Liver (tissue), 3 donors: ENCODE measurements at regions not wholly inside any gene's neighbourhood (a gene's known extent, or its start where the extent isn't known, plus 50 kb on each side); places are given as distances from the start of the nearest gene placed in this dataset.

ENCODE experiments used
- SP1 ChIP-seq: IDR thresholded peaks from 2 replicates; pipeline ENCODE4 v1.6.1; 2018; ENCODE audit warnings: antibody characterized with exemption, mild to moderate bottlenecking
- TF ChIP-seq, protein P1 (sequence below): fragments of 150-350 bp; IDR thresholded peaks from 2 replicates; pipeline ENCODE4 v1.5.1; 2017; ENCODE audit warnings: improper control_type of control experiment, low read depth, low read length; ENCODE audit not compliant: missing input control
- donor health status: healthy.
- donor health status: healthy.

DNA sequence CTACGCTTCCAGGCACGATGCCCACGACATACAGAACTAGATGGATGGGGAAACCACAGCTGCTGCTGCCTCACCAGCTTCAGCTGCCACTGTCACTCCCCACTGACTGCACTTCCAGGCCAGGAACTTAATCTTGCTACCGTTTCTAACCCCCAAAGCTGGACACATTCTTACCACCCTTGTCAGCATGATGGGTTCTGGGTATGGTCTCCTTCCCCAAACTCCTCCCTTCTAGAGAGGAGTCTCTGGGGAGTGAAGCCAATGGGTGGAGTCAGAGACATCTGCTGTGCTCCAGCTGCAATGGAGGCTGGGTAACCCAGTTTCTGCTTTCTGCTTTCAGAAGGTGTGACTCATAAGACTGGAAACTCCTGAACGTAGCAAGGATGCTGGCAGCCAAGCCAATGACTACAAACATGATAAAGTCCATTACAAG lies 87.0 kb upstream of the THY1 start:
- TF ChIP-seq, protein P1, sequence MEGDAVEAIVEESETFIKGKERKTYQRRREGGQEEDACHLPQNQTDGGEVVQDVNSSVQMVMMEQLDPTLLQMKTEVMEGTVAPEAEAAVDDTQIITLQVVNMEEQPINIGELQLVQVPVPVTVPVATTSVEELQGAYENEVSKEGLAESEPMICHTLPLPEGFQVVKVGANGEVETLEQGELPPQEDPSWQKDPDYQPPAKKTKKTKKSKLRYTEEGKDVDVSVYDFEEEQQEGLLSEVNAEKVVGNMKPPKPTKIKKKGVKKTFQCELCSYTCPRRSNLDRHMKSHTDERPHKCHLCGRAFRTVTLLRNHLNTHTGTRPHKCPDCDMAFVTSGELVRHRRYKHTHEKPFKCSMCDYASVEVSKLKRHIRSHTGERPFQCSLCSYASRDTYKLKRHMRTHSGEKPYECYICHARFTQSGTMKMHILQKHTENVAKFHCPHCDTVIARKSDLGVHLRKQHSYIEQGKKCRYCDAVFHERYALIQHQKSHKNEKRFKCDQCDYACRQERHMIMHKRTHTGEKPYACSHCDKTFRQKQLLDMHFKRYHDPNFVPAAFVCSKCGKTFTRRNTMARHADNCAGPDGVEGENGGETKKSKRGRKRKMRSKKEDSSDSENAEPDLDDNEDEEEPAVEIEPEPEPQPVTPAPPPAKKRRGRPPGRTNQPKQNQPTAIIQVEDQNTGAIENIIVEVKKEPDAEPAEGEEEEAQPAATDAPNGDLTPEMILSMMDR: no peak
- TF ChIP-seq SP1: no peak
